B cell (primary cell): ENCODE measurements at regions not wholly inside any gene's neighbourhood (a gene's known extent, or its start where the extent isn't known, plus 50 kb on each side); places are given as distances from the start of the nearest gene placed in this dataset.

Experiments used
- ATAC-seq: fragments of 200-7000 bp; cut with Tn5 transposase; one replicate; pipeline ENCODE4 v1.10.0; 2021; ENCODE audit warnings: low read depth, mild to moderate bottlenecking, moderate number of reproducible peaks, moderate library complexity
- CTCF ChIA-PET: fragments of 350-600 bp; sonication (Branson Sonifier 250); formaldehyde crosslinking; loops from one replicate; lab custom pipeline; 2021; ENCODE audit warnings: antibody characterized with exemption, inconsistent platforms; lab: Charles Lee
- POLR2A ChIA-PET: fragments of 350-600 bp; sonication (Branson Sonifier 250); formaldehyde crosslinking; loops from one replicate; lab custom pipeline; 2021; ENCODE audit warnings: antibody characterized with exemption; lab: Charles Lee
- DNase-seq: peaks from one replicate; pipeline ENCODE4 v3.0.0; 2013
- H2AFZ ChIP-seq: 2 replicates; pipeline ENCODE4 v1.6.1; 2012; ENCODE audit warnings: mild to moderate bottlenecking, low read depth, low read length; ENCODE audit not compliant: insufficient read depth, poor library complexity, severe bottlenecking
- H3K27ac ChIP-seq, 2 donors: 1 replicate in 1 of 2; 2 replicates in 1 of 2; pipeline ENCODE4 v1.5.1; 2012 to 2013; ENCODE audit warnings: low read length in 2 of 2, mild to moderate bottlenecking in 2 of 2, moderate library complexity in 1 of 2
- H3K27me3 ChIP-seq, 4 experiments: fragments of 200-600 bp in 1 of 4; sonication (generic) in 1 of 4; replicated peaks in 1 of 4; 1 replicate in 2 of 4; 2 replicates in 2 of 4; pipeline versions ENCODE4 v1.6.1 to v1.7.0; 2013 to 2016; ENCODE audit warnings: low read length in 3 of 4, mild to moderate bottlenecking in 2 of 4, mixed read lengths in 1 of 4, moderate library complexity in 1 of 4; ENCODE audit not compliant: insufficient read depth in 4 of 4, control insufficient read depth in 3 of 4; ENCODE audit errors: control extremely low read depth in 1 of 4
- H3K36me3 ChIP-seq, 2 experiments: replicated peaks in 1 of 2; 1 replicate in 1 of 2; 2 replicates in 1 of 2; pipeline versions ENCODE4 v1.6.1 to v1.7.1; 2013; ENCODE audit warnings: low read length in 1 of 2; ENCODE audit not compliant: insufficient read depth in 2 of 2, control insufficient read depth in 1 of 2; ENCODE audit errors: control extremely low read depth in 1 of 2, extremely low read depth in 1 of 2
- H3K4me1 ChIP-seq, 2 donors: fragments of 200-600 bp in 1 of 2; sonication (generic) in 1 of 2; 1 replicate in 1 of 2; 2 replicates in 1 of 2; pipeline versions ENCODE4 v1.5.1 to v1.6.1; 2013 to 2017; ENCODE audit warnings: low read length in 2 of 2; ENCODE audit not compliant: control insufficient read depth in 2 of 2, insufficient read depth in 2 of 2
- H3K4me2 ChIP-seq: replicated peaks from 2 replicates; pipeline ENCODE3; 2012; ENCODE audit warnings: mild to moderate bottlenecking, low read depth, low read length; ENCODE audit not compliant: poor library complexity, severe bottlenecking
- H3K4me3 ChIP-seq, 5 experiments: fragments of 200-600 bp in 1 of 5; sonication (generic) in 1 of 5; 1 replicate in 3 of 5; 2 replicates in 2 of 5; pipeline versions ENCODE4 v1.5.1 to v1.7.0; 2011 to 2016; ENCODE audit warnings: low read length in 4 of 5, mild to moderate bottlenecking in 4 of 5, low read depth in 2 of 5, control low read depth in 1 of 5, moderate library complexity in 1 of 5; ENCODE audit not compliant: insufficient read depth in 1 of 5; ENCODE audit errors: control extremely low read depth in 1 of 5, extremely low read depth in 1 of 5
- H3K79me2 ChIP-seq: fragments of 200-600 bp; sonication (generic); one replicate; pipeline ENCODE4 v1.6.0; 2016; ENCODE audit warnings: low read length; ENCODE audit not compliant: control insufficient read depth, insufficient read depth
- H3K9ac ChIP-seq: fragments of 200-600 bp; sonication (generic); 2 replicates; pipeline ENCODE4 v1.6.1; 2017; ENCODE audit warnings: mild to moderate bottlenecking, low read length, moderate library complexity
- H3K9me3 ChIP-seq, 3 donors: one replicate each; pipeline versions ENCODE4 v1.6.1 to v1.7.1; 2013; ENCODE audit warnings: low read length in 2 of 3; ENCODE audit not compliant: control insufficient read depth in 2 of 3, insufficient read depth in 1 of 3; ENCODE audit errors: control extremely low read depth in 1 of 3
- H4K20me1 ChIP-seq: 2 replicates; pipeline ENCODE4 v1.6.0; 2012; ENCODE audit warnings: mild to moderate bottlenecking, low read length; ENCODE audit not compliant: insufficient read depth, control insufficient read depth, poor library complexity, severe bottlenecking
- H3K27ac Mint-ChIP-seq: one replicate; pipeline ENCODE4 v1.8.0; 2021; ENCODE audit warnings: mixed read lengths
- H3K27me3 Mint-ChIP-seq: one replicate; pipeline ENCODE4 v1.8.0; 2021; ENCODE audit warnings: mixed read lengths
- H3K4me1 Mint-ChIP-seq: one replicate; pipeline ENCODE4 v1.8.0; 2021; ENCODE audit warnings: mixed read lengths
- H3K4me3 Mint-ChIP-seq: one replicate; pipeline ENCODE4 v1.8.0; 2021; ENCODE audit warnings: mixed read lengths
- H3K9me3 Mint-ChIP-seq: one replicate; pipeline ENCODE4 v1.8.0; 2022; ENCODE audit warnings: mixed read lengths; ENCODE audit not compliant: insufficient read depth
- CTCF ChIP-seq: fragments of 200-600 bp; IDR thresholded peaks from one replicate; pipeline ENCODE4 v1.8.0; 2022; ENCODE audit warnings: antibody characterized with exemption, mild to moderate bottlenecking
- EZH2 ChIP-seq: IDR thresholded peaks from 2 replicates; pipeline ENCODE4 v1.6.1; 2012; ENCODE audit warnings: borderline replicate concordance, low read depth, mild to moderate bottlenecking, moderate library complexity, low read length; ENCODE audit not compliant: insufficient read depth, poor library complexity, severe bottlenecking
- WGBS: methylation state at CpG from one replicate; pipeline ENCODE4 v1.1.5; 2013; ENCODE audit warnings: missing lambda C conversion rate; ENCODE audit not compliant: insufficient coverage; 5-methylcytosine and 5-hydroxymethylcytosine counted together
- intact Hi-C: fragments of 100-400 bp; cut with micrococcal nuclease; formaldehyde crosslinking; loops from one replicate; pipeline ENCODE4 v1.10.0; 2022

- H3K4me3 ChIP-seq: no peak overlapping the region
- Mint-ChIP-seq H3K4me1 (peaks cover 13% of the 10 kb centered on the region), H3K27ac (no peak overlapping the region), H3K27me3 (peaks cover 39% of the 10 kb centered on the region), H3K4me3 (no peak overlapping the region), H3K9me3 (no peaks in the 10 kb centered on the region)
- H4K20me1 ChIP-seq: no peaks in the 10 kb centered on the region
- H3K27ac ChIP-seq: no peak overlapping the region
- no peak overlapping the region for H3K9ac ChIP-seq
- H3K27me3 ChIP-seq: peaks cover 0 to 19% (median 6%) of the 10 kb centered on the region in 4 experiments
- H3K4me2 ChIP-seq: no peak overlapping the region
- no peak overlapping the region for H2AFZ ChIP-seq
- POLR2A ChIA-PET: no interaction called here
- intact Hi-C loops: no loop called here
- H3K4me1 ChIP-seq: peaks cover 11% of the 10 kb centered on the region in 2 donors
- WGBS: 97% methylated on average over 4 of the region's 6 CpGs
- no peak for ATAC-seq
- CTCF ChIA-PET: no interaction called here
- TF ChIP-seq EZH2 (no peak), CTCF (no peak)
- peaks cover 0 to 2% (median 0%) of the 10 kb centered on the region in 3 donors for H3K9me3 ChIP-seq
- H3K36me3 ChIP-seq: no peaks in the 10 kb centered on the region
- H3K79me2 ChIP-seq: no peaks in the 10 kb centered on the region
- no peak for DNase-seq
These were observed 92.4 kb upstream of the SYT13 start for GRCh38 chr11:45378516-45378915.

GRCh38 chr11:45374653-45375059 is 88.5 kb upstream of the SYT13 start:
- WGBS: 0% methylated on average over 1 of the region's 5 CpGs
- ChIA-PET CTCF (no interaction called here), POLR2A (no interaction called here)
- peaks cover 0 to 30% (median 12%) of the 10 kb centered on the region in 4 experiments for H3K27me3 ChIP-seq
- H2AFZ ChIP-seq: no peak overlapping the region
- no peak for ATAC-seq
- peaks cover 0 to 6% (median 0%) of the 10 kb centered on the region in 3 donors for H3K9me3 ChIP-seq
- Mint-ChIP-seq H3K27ac (no peak overlapping the region), H3K4me1 (peaks cover 23% of the 10 kb centered on the region), H3K4me3 (no peak overlapping the region), H3K27me3 (peaks cover 47% of the 10 kb centered on the region), H3K9me3 (no peaks in the 10 kb centered on the region)
- no peaks in the 10 kb centered on the region for H3K79me2 ChIP-seq
- peaks cover 20 to 24% of the 10 kb centered on the region in 2 donors for H3K4me1 ChIP-seq
- no peak overlapping the region for H3K4me2 ChIP-seq
- no peaks in the 10 kb centered on the region for H4K20me1 ChIP-seq
- no peak overlapping the region for H3K9ac ChIP-seq
- H3K27ac ChIP-seq: no peak overlapping the region
- no peak for TF ChIP-seq CTCF
- no peak for TF ChIP-seq EZH2
- peak; percentile 39 for DNase-seq
- no peak overlapping the region for H3K4me3 ChIP-seq
- no peaks in the 10 kb centered on the region for H3K36me3 ChIP-seq
- intact Hi-C loops: no loop called here
